ENCODE measurements at regions not wholly inside any gene's neighbourhood (a gene's known extent, or its start where the extent isn't known, plus 50 kb on each side); places are given as distances from the start of the nearest gene placed in this dataset.

GRCh38 chr5:26719803-26720202 is 318.6 kb downstream of the CDH9 start:
- no peak overlapping the region for H3K4me3 ChIP-seq (ENCODE audit: low read depth in 2 of 2, low read length in 2 of 2)
- no peaks in the 10 kb centered on the region for H3K36me3 ChIP-seq (ENCODE audit: control insufficient read depth, insufficient read depth, low read length)
- TF ChIP-seq CTCF (IDR thresholded peaks at IDR 0.05) (no peak), TCF7L2 (IDR thresholded peaks at IDR 0.05; ENCODE audit: low read depth, low read length) (no peak), REST (IDR thresholded peaks at IDR 0.05; ENCODE audit: insufficient read depth in 1 of 2, low read depth in 2 of 2, low read length in 1 of 2) (no peak), SIN3A (IDR thresholded peaks at IDR 0.05; ENCODE audit: borderline replicate concordance, insufficient read depth, low read depth, low read length) (no peak), POLR2AphosphoS5 (IDR thresholded peaks at IDR 0.05; ENCODE audit: low read depth, low read length) (no peak)
- no peak for DNase-seq (ENCODE audit: low read depth, low spot score)
- H3K9me3 ChIP-seq (ENCODE audit: control insufficient read depth, insufficient read depth, low read depth, low read length) = no peaks in the 10 kb centered on the region
- H3K4me1 ChIP-seq (ENCODE audit: control insufficient read depth, insufficient read depth, low read length) = no peaks in the 10 kb centered on the region; the same call in 1 of the 2 replicates
- intact Hi-C loops (cut with micrococcal nuclease; ENCODE audit: unreplicated experiment) = no loop called here
- no TSS peak for BruUV-seq (replicated peaks)
- no peak for ATAC-seq
- POLR2A ChIA-PET = interaction anchor here (0.6 kb wide), 2 partner anchors 18 to 366 kb away, joined by 3 to 6 read pairs; no protein-coding TSS in a partner anchor
- H3K27ac ChIP-seq (ENCODE audit: low read length) = no peak overlapping the region; the same call in 1 of the 2 replicates
- CTCF ChIA-PET = no interaction called here
- no peaks in the 10 kb centered on the region for H3K27me3 ChIP-seq (ENCODE audit: control insufficient read depth, insufficient read depth, low read length)
- in situ Hi-C loops (cut with HindIII; ENCODE audit: low pct_unique_long_range_greater_than_20kb, low sequenced_read_pairs) = no loop called here

- in situ Hi-C loops (cut with HindIII; ENCODE audit: low pct_unique_long_range_greater_than_20kb, low sequenced_read_pairs) = no loop called here
- Histone ChIP-seq H3K4me1 (ENCODE audit: control insufficient read depth, insufficient read depth, low read length) (no peaks in the 10 kb centered on the region), H3K4me3 (ENCODE audit: low read depth in 2 of 2, low read length in 2 of 2) (no peak overlapping the region), H3K27me3 (ENCODE audit: control insufficient read depth, insufficient read depth, low read length) (no peaks in the 10 kb centered on the region), H3K36me3 (ENCODE audit: control insufficient read depth, insufficient read depth, low read length) (no peaks in the 10 kb centered on the region), H3K9me3 (ENCODE audit: control insufficient read depth, insufficient read depth, low read depth, low read length) (no peaks in the 10 kb centered on the region; the same call in 1 of the 2 replicates), H3K27ac (ENCODE audit: low read length) (no peak overlapping the region)
- DNase-seq (ENCODE audit: low read depth, low spot score) (peak; percentile 43), ATAC-seq (peak; percentile 76; the same call in 1 of the 2 replicates)
- BruUV-seq (replicated peaks) = no TSS peak
- CTCF ChIA-PET = interaction anchor here (0.7 kb wide), 1 partner anchor 504 kb away, joined by 3 read pairs; no protein-coding TSS in a partner anchor
- POLR2A ChIA-PET = interaction anchor here (0.6 kb wide), 1 partner anchor 19 kb away, joined by 6 read pairs; no protein-coding TSS in a partner anchor
- intact Hi-C loops (cut with micrococcal nuclease; ENCODE audit: unreplicated experiment) = no loop called here
- TF ChIP-seq POLR2AphosphoS5 (IDR thresholded peaks at IDR 0.05; ENCODE audit: low read depth, low read length) (no peak), TCF7L2 (IDR thresholded peaks at IDR 0.05; ENCODE audit: low read depth, low read length) (no peak), REST (IDR thresholded peaks at IDR 0.05; ENCODE audit: insufficient read depth in 1 of 2, low read depth in 2 of 2, low read length in 1 of 2) (no peak), SIN3A (IDR thresholded peaks at IDR 0.05; ENCODE audit: borderline replicate concordance, insufficient read depth, low read depth, low read length) (no peak), CTCF (IDR thresholded peaks at IDR 0.05) (peak; percentile 61; the same call in 1 of the 2 replicates)
Observed at GRCh38 chr5:26700759-26701384, 337.5 kb downstream of the CDH9 start.
